Memory B cell (primary cell): ENCODE measurements at regions not wholly inside any gene's neighbourhood (a gene's known extent, or its start where the extent isn't known, plus 50 kb on each side); places are given as distances from the start of the nearest gene placed in this dataset.
A peak's percentile ranks its signal among the peaks of the same experiment; 100 is the strongest.

ENCODE experiments used
- ATAC-seq: fragments of 150-1000 bp; cut with Tn5 transposase; 2 replicates; pipeline ENCODE4 v1.10.0; 2021; ENCODE audit warnings: low read depth, mild to moderate bottlenecking, moderate library complexity
- DNase-seq, 2 donors: peaks; one replicate each; pipeline ENCODE4 v3.0.0; 2022; ENCODE audit warnings: low spot score in 2 of 2
- H3K27ac Mint-ChIP-seq: one replicate; pipeline ENCODE4 v1.8.0; 2022; ENCODE audit warnings: mild to moderate bottlenecking, moderate library complexity, mixed read lengths
- H3K27me3 Mint-ChIP-seq: one replicate; pipeline ENCODE4 v1.8.0; 2022; ENCODE audit warnings: mixed read lengths
- H3K36me3 Mint-ChIP-seq: one replicate; pipeline ENCODE4 v1.8.0; 2022; ENCODE audit warnings: mild to moderate bottlenecking, mixed read lengths
- H3K4me1 Mint-ChIP-seq: one replicate; pipeline ENCODE4 v1.8.0; 2022; ENCODE audit warnings: mixed read lengths
- H3K4me3 Mint-ChIP-seq: one replicate; pipeline ENCODE4 v1.8.0; 2022; ENCODE audit warnings: mild to moderate bottlenecking, moderate library complexity, mixed read lengths
- H3K9me3 Mint-ChIP-seq: one replicate; pipeline ENCODE4 v1.8.0; 2022; ENCODE audit warnings: mixed read lengths

DNA sequence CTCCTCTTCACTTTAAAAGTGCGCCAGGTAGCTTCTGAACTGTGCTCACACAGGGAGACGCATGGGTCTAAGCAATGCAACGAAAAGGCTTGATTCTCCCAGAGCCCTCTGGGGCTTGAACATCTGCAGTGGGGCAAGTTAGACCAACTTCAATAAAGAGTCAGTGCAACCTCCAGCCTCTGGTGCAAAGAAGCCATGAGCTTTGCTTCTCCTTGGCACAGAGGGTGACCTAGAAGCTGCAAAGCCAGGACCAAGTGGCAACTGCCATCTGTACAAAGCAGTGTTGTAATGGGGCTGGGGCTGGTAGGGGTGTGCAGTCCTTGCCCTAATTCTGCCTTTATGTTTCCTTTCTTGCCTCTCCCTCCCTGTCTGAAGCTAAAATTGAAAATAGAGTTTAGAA lies 219.0 kb upstream of the CD96 start:
- H3K36me3 Mint-ChIP-seq: no peaks in the 10 kb centered on the region
- H3K4me1 Mint-ChIP-seq: peaks cover 20% of the 10 kb centered on the region
- no peak overlapping the region for H3K27ac Mint-ChIP-seq
- ATAC-seq (no peak), DNase-seq (no peak)
- H3K4me3 Mint-ChIP-seq: no peak overlapping the region
- no peaks in the 10 kb centered on the region for H3K9me3 Mint-ChIP-seq
- H3K27me3 Mint-ChIP-seq: no peaks in the 10 kb centered on the region

- Mint-ChIP-seq H3K9me3 (no peaks in the 10 kb centered on the region), H3K4me1 (peaks cover 20% of the 10 kb centered on the region), H3K27ac (peak overlapping the region; percentile 68), H3K4me3 (peak overlapping the region; percentile 34), H3K36me3 (no peaks in the 10 kb centered on the region), H3K27me3 (no peaks in the 10 kb centered on the region)
- DNase-seq (no peak), ATAC-seq (peak; percentile 63)
Measured at GRCh38 chr3:111324151-111324550, 217.8 kb upstream of the CD96 start.

DNA sequence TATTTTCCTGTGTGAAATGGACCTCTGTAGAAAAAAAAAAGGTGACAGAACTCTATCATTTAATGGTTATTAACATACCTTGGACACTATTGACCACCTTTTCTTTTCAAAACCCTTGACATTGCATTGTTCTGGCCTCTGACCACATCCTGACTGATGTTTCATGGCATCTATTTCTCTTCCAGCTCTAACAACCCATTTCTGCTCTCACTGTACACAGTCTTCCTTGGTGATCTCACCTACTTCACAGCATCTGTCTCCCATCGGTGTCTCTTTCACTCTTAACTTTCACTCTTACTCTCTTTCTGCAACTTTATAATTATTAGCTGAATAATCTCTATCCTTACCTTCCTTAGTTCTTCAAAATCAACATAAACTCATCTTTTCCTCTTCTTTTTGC lies 217.4 kb upstream of the CD96 start:
- Mint-ChIP-seq H3K4me1 (peaks cover 20% of the 10 kb centered on the region), H3K27me3 (no peaks in the 10 kb centered on the region), H3K36me3 (no peaks in the 10 kb centered on the region), H3K27ac (peak overlapping the region; percentile 0), H3K4me3 (peak overlapping the region; percentile 0), H3K9me3 (no peaks in the 10 kb centered on the region)
- ATAC-seq (no peak), DNase-seq (no peak)

- Mint-ChIP-seq H3K27me3 (no peaks in the 10 kb centered on the region), H3K4me3 (no peak overlapping the region), H3K36me3 (no peaks in the 10 kb centered on the region), H3K4me1 (peaks cover 20% of the 10 kb centered on the region), H3K27ac (peak overlapping the region; percentile 22), H3K9me3 (no peaks in the 10 kb centered on the region)
- ATAC-seq: no peak
- DNase-seq: no peak
Measured at GRCh38 chr3:111325160-111325718, 216.8 kb upstream of the CD96 start.

- Mint-ChIP-seq H3K27me3 (no peaks in the 10 kb centered on the region), H3K4me1 (peaks cover 20% of the 10 kb centered on the region), H3K36me3 (no peaks in the 10 kb centered on the region), H3K9me3 (no peaks in the 10 kb centered on the region), H3K27ac (no peak overlapping the region), H3K4me3 (no peak overlapping the region)
- no peak for ATAC-seq
- DNase-seq: no peak
Measured at GRCh38 chr3:111326144-111326995, 215.6 kb upstream of the CD96 start.

DNA sequence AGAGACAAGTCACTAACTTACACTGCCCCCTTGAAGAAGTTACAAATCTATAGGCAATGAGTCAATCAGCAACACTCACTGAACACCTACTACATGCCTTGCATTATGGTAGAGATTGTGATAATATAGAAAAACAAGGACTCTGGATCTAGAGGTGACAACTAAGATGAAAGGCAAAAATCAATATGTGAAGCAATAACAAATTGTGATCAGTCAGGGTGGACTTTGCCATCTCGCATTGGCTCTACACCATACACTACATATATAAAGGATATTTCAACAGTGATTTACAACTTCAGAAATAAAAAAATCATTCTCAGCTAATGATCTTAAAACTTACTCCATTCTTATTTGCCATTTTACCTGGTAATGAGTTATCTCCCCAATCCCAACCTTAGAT lies 210.7 kb upstream of the CD96 start:
- DNase-seq (no peak), ATAC-seq (no peak)
- no peak overlapping the region for H3K27ac Mint-ChIP-seq
- no peaks in the 10 kb centered on the region for H3K9me3 Mint-ChIP-seq
- no peaks in the 10 kb centered on the region for H3K4me1 Mint-ChIP-seq
- H3K27me3 Mint-ChIP-seq: no peaks in the 10 kb centered on the region
- no peaks in the 10 kb centered on the region for H3K36me3 Mint-ChIP-seq
- H3K4me3 Mint-ChIP-seq: no peak overlapping the region

- Mint-ChIP-seq H3K4me1 (no peaks in the 10 kb centered on the region), H3K36me3 (no peaks in the 10 kb centered on the region), H3K9me3 (no peaks in the 10 kb centered on the region), H3K27ac (no peak overlapping the region), H3K4me3 (no peak overlapping the region), H3K27me3 (no peaks in the 10 kb centered on the region)
- no peak for ATAC-seq
- DNase-seq: no peak
Measured at GRCh38 chr3:111331912-111332311, 210.1 kb upstream of the CD96 start.

GRCh38 chr3:111332488-111333080 lies 209.4 kb upstream of the CD96 start:
- H3K27ac Mint-ChIP-seq: no peak overlapping the region
- no peak overlapping the region for H3K4me3 Mint-ChIP-seq
- peaks cover 3% of the 10 kb centered on the region for H3K27me3 Mint-ChIP-seq
- no peak for DNase-seq
- no peaks in the 10 kb centered on the region for H3K36me3 Mint-ChIP-seq
- H3K9me3 Mint-ChIP-seq: no peaks in the 10 kb centered on the region
- no peak for ATAC-seq
- peaks cover 3% of the 10 kb centered on the region for H3K4me1 Mint-ChIP-seq

DNA sequence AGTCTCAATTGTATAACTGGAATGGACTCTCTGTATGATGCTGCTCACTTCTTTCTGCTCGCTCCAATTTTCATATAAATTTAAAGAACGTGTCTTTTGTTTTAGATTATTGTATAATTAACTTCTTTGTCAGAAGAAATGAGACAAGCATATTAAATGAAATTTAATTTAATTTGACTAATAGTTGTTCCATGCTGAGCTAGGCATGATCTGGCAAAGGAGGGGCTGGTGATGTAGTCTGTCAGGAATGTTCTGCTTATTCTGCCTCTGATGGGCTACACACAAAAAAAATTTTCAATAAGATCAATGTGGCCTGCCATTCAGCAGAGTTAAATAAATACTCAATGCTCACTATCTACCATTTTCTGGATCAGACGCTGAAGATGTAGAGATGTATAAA lies 208.4 kb upstream of the CD96 start:
- ATAC-seq: no peak
- no peak for DNase-seq
- H3K4me1 Mint-ChIP-seq: peaks cover 3% of the 10 kb centered on the region
- H3K4me3 Mint-ChIP-seq: no peak overlapping the region
- peaks cover 3% of the 10 kb centered on the region for H3K27me3 Mint-ChIP-seq
- no peaks in the 10 kb centered on the region for H3K9me3 Mint-ChIP-seq
- no peak overlapping the region for H3K27ac Mint-ChIP-seq
- no peaks in the 10 kb centered on the region for H3K36me3 Mint-ChIP-seq

DNA sequence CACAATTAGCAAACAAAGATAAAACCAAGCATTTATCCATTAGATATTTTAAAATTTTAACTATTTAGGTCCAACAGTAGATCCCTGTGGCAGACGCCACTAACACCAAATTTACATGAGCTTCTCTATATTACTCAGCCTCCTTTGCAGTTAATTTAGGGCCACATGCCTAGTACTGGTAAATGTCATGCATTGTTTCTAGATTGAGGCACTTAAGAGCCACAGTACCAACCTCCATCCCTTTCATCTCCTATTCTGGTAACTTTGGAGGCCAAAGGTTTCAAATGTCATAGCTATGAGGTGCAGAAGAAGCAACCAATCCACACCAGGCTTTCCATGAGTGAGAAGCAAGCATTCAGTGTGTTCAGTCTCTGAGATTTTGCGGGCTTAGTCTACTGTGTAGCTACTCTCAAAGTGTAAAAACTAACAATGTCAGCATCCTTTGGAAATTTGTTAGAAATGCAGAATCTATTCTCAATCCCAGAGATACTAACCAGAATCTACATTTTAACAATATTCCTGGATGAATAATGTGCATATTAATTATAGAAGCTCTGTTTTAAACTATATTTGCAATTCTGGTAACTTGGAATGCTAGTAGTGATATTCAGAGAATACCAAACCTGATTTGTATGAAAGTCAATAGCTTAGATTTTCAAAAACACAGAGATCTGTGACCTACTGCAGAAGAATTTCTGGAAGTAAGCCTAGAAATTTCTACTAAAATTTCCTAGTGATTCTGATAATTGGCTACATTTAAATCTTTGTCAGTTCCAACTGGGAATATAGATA lies 206.3 kb upstream of the CD96 start:
- H3K9me3 Mint-ChIP-seq: peaks cover 3% of the 10 kb centered on the region
- no peak overlapping the region for H3K27ac Mint-ChIP-seq
- H3K27me3 Mint-ChIP-seq: peaks cover 5% of the 10 kb centered on the region
- no peak for ATAC-seq
- H3K4me1 Mint-ChIP-seq: peaks cover 3% of the 10 kb centered on the region
- no peaks in the 10 kb centered on the region for H3K36me3 Mint-ChIP-seq
- H3K4me3 Mint-ChIP-seq: no peak overlapping the region
- no peak for DNase-seq

GRCh38 chr3:111336511-111336910 lies 205.5 kb upstream of the CD96 start:
- H3K9me3 Mint-ChIP-seq: peaks cover 3% of the 10 kb centered on the region
- no peak overlapping the region for H3K27ac Mint-ChIP-seq
- ATAC-seq: no peak

DNA sequence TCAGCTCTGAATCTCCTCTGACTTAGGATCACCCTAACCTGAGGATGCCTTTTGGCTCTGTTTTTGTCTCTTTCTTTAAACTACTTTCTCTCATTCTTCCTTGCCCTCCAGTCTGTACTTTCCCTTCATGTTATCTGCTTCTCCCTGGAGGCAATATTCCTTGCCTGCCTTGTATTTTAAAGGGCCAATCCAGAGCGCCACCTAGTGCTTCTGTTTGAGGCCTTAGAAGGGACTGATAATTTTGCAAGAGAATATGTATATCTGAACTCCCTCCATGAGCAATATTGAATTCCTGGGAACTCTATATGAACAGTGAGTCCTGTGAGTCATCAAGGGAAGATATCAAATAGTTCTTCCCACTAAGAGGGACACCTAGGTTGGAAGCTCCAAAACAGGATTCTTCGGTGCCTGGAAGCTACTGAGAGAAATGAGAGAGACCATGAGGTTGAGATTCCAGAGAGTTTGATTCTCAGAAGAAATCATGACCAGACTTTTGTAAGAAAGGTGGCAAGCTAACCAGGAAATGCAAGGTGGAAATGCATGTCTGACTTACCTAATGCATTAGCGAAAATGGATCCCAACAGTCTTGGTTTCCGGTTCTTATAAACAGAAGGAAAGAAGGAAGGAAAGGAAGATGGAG lies 203.8 kb upstream of the CD96 start:
- Mint-ChIP-seq H3K9me3 (peaks cover 3% of the 10 kb centered on the region), H3K36me3 (no peaks in the 10 kb centered on the region), H3K4me1 (peaks cover 3% of the 10 kb centered on the region), H3K27ac (no peak overlapping the region), H3K27me3 (peaks cover 5% of the 10 kb centered on the region), H3K4me3 (no peak overlapping the region)
- DNase-seq (no peak), ATAC-seq (no peak)

More at GRCh38 chr3:111336511-111336910, 205.5 kb upstream of the CD96 start:
- H3K27me3 Mint-ChIP-seq: peaks cover 5% of the 10 kb centered on the region
- no peak for DNase-seq
- no peaks in the 10 kb centered on the region for H3K36me3 Mint-ChIP-seq
- no peak overlapping the region for H3K4me3 Mint-ChIP-seq
- peaks cover 3% of the 10 kb centered on the region for H3K4me1 Mint-ChIP-seq

GRCh38 chr3:111339017-111339416 lies 203.0 kb upstream of the CD96 start:
- Mint-ChIP-seq H3K4me1 (peaks cover 3% of the 10 kb centered on the region), H3K9me3 (peaks cover 3% of the 10 kb centered on the region), H3K4me3 (no peak overlapping the region), H3K27me3 (peaks cover 5% of the 10 kb centered on the region), H3K36me3 (no peaks in the 10 kb centered on the region), H3K27ac (no peak overlapping the region)
- ATAC-seq (no peak), DNase-seq (no peak)
